IMR-90 (cell line): ENCODE measurements at regions not wholly inside any gene's neighbourhood (a gene's known extent, or its start where the extent isn't known, plus 50 kb on each side); places are given as distances from the start of the nearest gene placed in this dataset.

ENCODE experiments used
- ATAC-seq: fragments of 200-7000 bp; cut with Tn5 transposase; 2 replicates; pipeline ENCODE4 v1.9.1; 2020; ENCODE audit warnings: low read depth, mild to moderate bottlenecking, moderate library complexity
- BruUV-seq: library from RNA; stranded (reverse); fragments of 400-500 nt; replicated peaks from 2 replicates; lab custom pipeline; 2021; lab: Mats Ljungman, UMichigan
- CTCF ChIA-PET: fragments of 300-600 bp; formaldehyde crosslinking; extraction: SDS; loops from one replicate; lab custom pipeline; 2021; ENCODE audit warnings: antibody characterized with exemption; lab: Yijun Ruan, JAX
- POLR2A ChIA-PET: fragments of 300-600 bp; sonication (Branson Sonifier 250); formaldehyde crosslinking; loops from one replicate; lab custom pipeline; 2022; ENCODE audit warnings: antibody characterized with exemption; ENCODE audit not compliant: unreplicated experiment; lab: Charles Lee
- DNase-seq: peaks from one replicate; pipeline ENCODE4 v3.0.0; 2013
- H2AFZ ChIP-seq: replicated peaks from 2 replicates; pipeline ENCODE3; 2013; ENCODE audit warnings: low read length, mild to moderate bottlenecking; ENCODE audit not compliant: poor library complexity
- H2AK5ac ChIP-seq: 2 replicates; pipeline ENCODE4 v1.6.1; 2013; ENCODE audit warnings: low read depth, low read length, inconsistent platforms
- H2AK9ac ChIP-seq: replicated peaks from 2 replicates; pipeline ENCODE3; 2013; ENCODE audit warnings: mild to moderate bottlenecking, low read depth, low read length, moderate library complexity; ENCODE audit not compliant: poor library complexity
- H2BK120ac ChIP-seq: 2 replicates; pipeline ENCODE4 v1.6.1; 2013; ENCODE audit warnings: low read depth, low read length, inconsistent platforms
- H2BK15ac ChIP-seq: 3 replicates; pipeline ENCODE4 v1.6.1; 2013; ENCODE audit warnings: low read depth, low read length, inconsistent platforms
- H2BK20ac ChIP-seq: 2 replicates; pipeline ENCODE4 v1.6.1; 2013; ENCODE audit warnings: low read depth, mild to moderate bottlenecking, inconsistent platforms, low read length, moderate library complexity
- H2BK5ac ChIP-seq: 2 replicates; pipeline ENCODE4 v1.6.1; 2013; ENCODE audit warnings: mild to moderate bottlenecking, low read depth, low read length, inconsistent platforms; ENCODE audit not compliant: poor library complexity, severe bottlenecking
- H3K14ac ChIP-seq: replicated peaks from 2 replicates; pipeline ENCODE4 v1.6.1; 2013; ENCODE audit warnings: low read depth, low read length, inconsistent platforms
- H3K18ac ChIP-seq: 2 replicates; pipeline ENCODE4 v1.6.1; 2013; ENCODE audit warnings: low read depth, low read length, control low read depth
- H3K23ac ChIP-seq: 2 replicates; pipeline ENCODE4 v1.6.1; 2013; ENCODE audit warnings: low read depth, low read length, inconsistent platforms
- H3K27ac ChIP-seq: 2 replicates; pipeline ENCODE4 v1.5.1; 2013; ENCODE audit warnings: mild to moderate bottlenecking, control low read depth, low read length; ENCODE audit not compliant: insufficient read depth
- H3K27me3 ChIP-seq: 2 replicates; pipeline ENCODE4 v1.6.1; 2013; ENCODE audit warnings: low read length; ENCODE audit not compliant: control insufficient read depth, insufficient read depth
- H3K36me3 ChIP-seq: 2 replicates; pipeline ENCODE4 v1.6.1; 2013; ENCODE audit warnings: low read length, mixed read lengths; ENCODE audit not compliant: control insufficient read depth, insufficient read depth
- H3K4ac ChIP-seq: 2 replicates; pipeline ENCODE4 v1.6.1; 2013; ENCODE audit warnings: low read depth, low read length, inconsistent platforms
- H3K4me1 ChIP-seq: 2 replicates; pipeline ENCODE4 v1.6.1; 2013; ENCODE audit warnings: low read length, mixed read lengths; ENCODE audit not compliant: control insufficient read depth, insufficient read depth
- H3K4me2 ChIP-seq: 2 replicates; pipeline ENCODE4 v1.6.1; 2013; ENCODE audit warnings: low read depth, mild to moderate bottlenecking, control low read depth, low read length, moderate library complexity
- H3K4me3 ChIP-seq: 2 replicates; pipeline ENCODE4 v1.5.1; 2013; ENCODE audit warnings: low read depth, mild to moderate bottlenecking, control low read depth, low read length, moderate library complexity; ENCODE audit not compliant: insufficient read depth
- H3K56ac ChIP-seq: 2 replicates; pipeline ENCODE4 v1.6.1; 2013; ENCODE audit warnings: low read length, inconsistent platforms; ENCODE audit not compliant: insufficient read depth; ENCODE audit errors: extremely low read depth
- H3K79me1 ChIP-seq, 2 experiments: 2 replicates each; pipeline ENCODE4 v1.6.1; 2013; ENCODE audit warnings: low read length in 2 of 2, inconsistent platforms in 1 of 2, low read depth in 1 of 2
- H3K9ac ChIP-seq: 2 replicates; pipeline ENCODE4 v1.6.1; 2013; ENCODE audit warnings: low read depth, low read length, control low read depth
- H3K9me1 ChIP-seq: 2 replicates; pipeline ENCODE4 v1.6.1; 2013; ENCODE audit warnings: low read length, inconsistent platforms; ENCODE audit not compliant: insufficient read depth
- H3K9me3 ChIP-seq: 2 replicates; pipeline ENCODE4 v1.6.1; 2013; ENCODE audit warnings: low read length; ENCODE audit not compliant: control insufficient read depth, insufficient read depth
- H4K20me1 ChIP-seq: 2 replicates; pipeline ENCODE4 v1.6.1; 2013; ENCODE audit warnings: low read length, inconsistent platforms; ENCODE audit not compliant: insufficient read depth
- H4K5ac ChIP-seq: 2 replicates; pipeline ENCODE4 v1.6.1; 2013; ENCODE audit warnings: mild to moderate bottlenecking, low read depth, low read length, control low read depth
- H4K8ac ChIP-seq, 2 experiments: 2 replicates each; pipeline ENCODE4 v1.6.1; 2013; ENCODE audit warnings: low read depth in 2 of 2, low read length in 2 of 2, control low read depth in 1 of 2, inconsistent platforms in 1 of 2
- H4K91ac ChIP-seq: 2 replicates; pipeline ENCODE4 v1.6.1; 2013; ENCODE audit warnings: low read depth, low read length, inconsistent platforms; ENCODE audit not compliant: insufficient read depth
- MAFK ChIP-seq: IDR thresholded peaks from 2 replicates; pipeline ENCODE4 v1.6.1; 2012; ENCODE audit warnings: low read depth, low read length, improper control_type of control experiment
- POLR2A ChIP-seq: IDR thresholded peaks from 2 replicates; pipeline ENCODE4 v1.6.1; 2012; ENCODE audit warnings: mild to moderate bottlenecking, low read depth, low read length
- WGBS, 2 experiments: methylation state at CpG; one replicate each; pipeline versions ENCODE4 v1.1.5 to v1.1.7; 2013; ENCODE audit warnings: missing lambda C conversion rate in 2 of 2; ENCODE audit not compliant: insufficient read length in 1 of 2; ENCODE audit errors: extremely low coverage in 2 of 2; 5-methylcytosine and 5-hydroxymethylcytosine counted together
- dilution Hi-C: fragments of 300-500 bp; cut with HindIII; formaldehyde crosslinking; loops from one replicate; pipeline ENCODE4 v1.14.3; 2018; ENCODE audit warnings: low sequenced_read_pairs; ENCODE audit not compliant: unreplicated experiment
- in situ Hi-C: fragments of 300-500 bp; cut with MboI; formaldehyde crosslinking; loops from 3 replicates; pipeline ENCODE4 v1.14.3; 2019; ENCODE audit warnings: low sequenced_read_pairs, inconsistent platforms, mixed read lengths
- intact Hi-C: fragments of 100-400 bp; cut with micrococcal nuclease; formaldehyde crosslinking; loops from 2 replicates; pipeline ENCODE4 v1.10.0; 2022

GRCh38 chrX:150118476-150118875, 180.2 kb upstream of the EOLA2 start:
- no peak overlapping the region for H3K23ac ChIP-seq
- intact Hi-C loops: no loop called here
- ATAC-seq (no peak), DNase-seq (no peak)
- ChIA-PET CTCF (no interaction called here), POLR2A (no interaction called here)
- H3K4ac ChIP-seq: no peak overlapping the region
- no peak for TF ChIP-seq MAFK
- TF ChIP-seq POLR2A: no peak
- H2BK5ac ChIP-seq: no peak overlapping the region
- dilution Hi-C loops: no loop called here
- H3K9me1 ChIP-seq: 0 out of 2 replicates have a peak, but pooled peaks cover 4% of the 10 kb centered on the region
- H3K27ac ChIP-seq: no peak overlapping the region
- no peaks in the 10 kb centered on the region for H3K79me1 ChIP-seq
- no peak overlapping the region for H2BK15ac ChIP-seq
- H3K36me3 ChIP-seq: no peaks in the 10 kb centered on the region
- H3K27me3 ChIP-seq: no peaks in the 10 kb centered on the region
- no peak overlapping the region for H3K4me2 ChIP-seq
- H4K91ac ChIP-seq: no peak overlapping the region
- no peak overlapping the region for H3K9ac ChIP-seq
- H4K8ac ChIP-seq: no peak overlapping the region
- no peak overlapping the region for H2AK5ac ChIP-seq
- no peak overlapping the region for H4K5ac ChIP-seq
- no TSS peak for BruUV-seq
- H2BK120ac ChIP-seq: no peak overlapping the region
- no peak overlapping the region for H2AFZ ChIP-seq
- in situ Hi-C loops: no loop called here
- no peak overlapping the region for H3K4me3 ChIP-seq
- H3K4me1 ChIP-seq: no peaks in the 10 kb centered on the region
- WGBS, 2 experiments: 67% methylated on average over 3 of the region's 7 CpGs; no CpG with 5 or more reads in 1 of the 2 experiments
- no peak overlapping the region for H3K56ac ChIP-seq
- no peaks in the 10 kb centered on the region for H3K9me3 ChIP-seq
- H2AK9ac ChIP-seq: no peak overlapping the region
- H4K20me1 ChIP-seq: no peaks in the 10 kb centered on the region
- no peak overlapping the region for H3K14ac ChIP-seq
- no peak overlapping the region for H2BK20ac ChIP-seq
- no peak overlapping the region for H3K18ac ChIP-seq
